GM23338 (cell line): ENCODE measurements at regions not wholly inside any gene's neighbourhood (a gene's known extent, or its start where the extent isn't known, plus 50 kb on each side); places are given as distances from the start of the nearest gene placed in this dataset.

Experiments used
- ATAC-seq: fragments of 200-7000 bp; cut with Tn5 transposase; 3 replicates; pipeline ENCODE4 v1.9.1; 2020
- DNase-seq: peaks from one replicate; pipeline ENCODE4 v3.0.0-alpha.2; 2015; ENCODE audit warnings: low spot score
- H2AFZ ChIP-seq: fragments of 200-600 bp; sonication (generic); 2 replicates; pipeline ENCODE4 v1.8.0; 2016; ENCODE audit warnings: antibody characterized with exemption, mild to moderate bottlenecking, moderate library complexity
- H3F3A ChIP-seq: fragments of 200-600 bp; sonication (generic); replicated peaks from 2 replicates; pipeline ENCODE4 v1.8.0; 2017; ENCODE audit warnings: antibody characterized with exemption, mixed run types, low read depth
- H3K27ac ChIP-seq: fragments of 200-600 bp; sonication (generic); 2 replicates; pipeline ENCODE4 v1.6.1; 2016; ENCODE audit warnings: low read depth
- H3K27me3 ChIP-seq: fragments of 200-600 bp; sonication (generic); 2 replicates; pipeline ENCODE4 v1.8.0; 2016; ENCODE audit warnings: mild to moderate bottlenecking, mixed run types, moderate library complexity; ENCODE audit not compliant: insufficient read depth
- H3K36me3 ChIP-seq: fragments of 200-600 bp; sonication (generic); 2 replicates; pipeline ENCODE4 v1.8.0; 2016; ENCODE audit warnings: mild to moderate bottlenecking; ENCODE audit not compliant: insufficient read depth
- H3K4me1 ChIP-seq: fragments of 200-600 bp; sonication (generic); 2 replicates; pipeline ENCODE4 v1.8.0; 2016; ENCODE audit warnings: mild to moderate bottlenecking, moderate library complexity; ENCODE audit not compliant: insufficient read depth
- H3K4me2 ChIP-seq: fragments of 200-600 bp; sonication (generic); 2 replicates; pipeline ENCODE4 v1.7.1; 2017; ENCODE audit warnings: mixed run types
- H3K4me3 ChIP-seq: fragments of 200-600 bp; sonication (generic); 2 replicates; pipeline ENCODE4 v1.6.1; 2016; ENCODE audit warnings: mixed run types
- H3K79me2 ChIP-seq: fragments of 200-600 bp; sonication (generic); replicated peaks from 2 replicates; pipeline ENCODE4 v1.8.0; 2017; ENCODE audit warnings: mild to moderate bottlenecking; ENCODE audit not compliant: insufficient read depth
- H3K9me2 ChIP-seq: fragments of 200-600 bp; sonication (generic); 2 replicates; pipeline ENCODE4 v1.8.0; 2017; ENCODE audit not compliant: insufficient read depth
- H4K20me1 ChIP-seq: fragments of 200-600 bp; sonication (generic); replicated peaks from 2 replicates; pipeline ENCODE4 v1.8.0; 2017; ENCODE audit warnings: mild to moderate bottlenecking; ENCODE audit not compliant: insufficient read depth
- H3K27ac Mint-ChIP-seq: 2 replicates; pipeline ENCODE4 v1.8.0; 2020; ENCODE audit warnings: inconsistent platforms, mild to moderate bottlenecking, moderate library complexity, mixed read lengths
- H3K27me3 Mint-ChIP-seq: 3 replicates; pipeline ENCODE4 v1.8.0; 2022; ENCODE audit warnings: low read depth, mild to moderate bottlenecking, moderate library complexity, mixed read lengths, inconsistent platforms; ENCODE audit not compliant: insufficient read depth, poor library complexity
- H3K36me3 Mint-ChIP-seq: 3 replicates; pipeline ENCODE4 v1.8.0; 2021; ENCODE audit warnings: low read depth, mild to moderate bottlenecking, inconsistent platforms, moderate library complexity, mixed read lengths
- H3K4me1 Mint-ChIP-seq: 3 replicates; pipeline ENCODE4 v1.8.0; 2020; ENCODE audit warnings: mild to moderate bottlenecking, inconsistent platforms, mixed read lengths
- H3K4me3 Mint-ChIP-seq: 3 replicates; pipeline ENCODE4 v1.8.0; 2021; ENCODE audit warnings: moderate library complexity, mild to moderate bottlenecking, inconsistent platforms, mixed read lengths
- H3K9me3 Mint-ChIP-seq: 3 replicates; pipeline ENCODE4 v1.8.0; 2020; ENCODE audit warnings: moderate library complexity, mild to moderate bottlenecking, inconsistent platforms, mixed read lengths
- CREB1 ChIP-seq: fragments of 250-450 bp; sonication (Bioruptor Pico); IDR thresholded peaks from 2 replicates; pipeline ENCODE4 v1.5.0; 2020; ENCODE audit warnings: low read depth, mild to moderate bottlenecking, moderate library complexity
- CTCF ChIP-seq, 2 experiments: fragments of 200-600 bp in 1 of 2; sonication (generic) in 1 of 2; conservative IDR thresholded peaks; 2 replicates each; pipeline versions ENCODE4 v1.5.1 to v1.6.1; 2016 to 2017; ENCODE audit warnings: antibody characterized with exemption in 2 of 2, low read depth in 2 of 2, mild to moderate bottlenecking in 2 of 2, moderate library complexity in 1 of 2
- ETS1 ChIP-seq: IDR thresholded peaks from 2 replicates; pipeline ENCODE4 v1.6.1; 2016; ENCODE audit warnings: antibody characterized with exemption
- EZH2 ChIP-seq: fragments of 200-600 bp; sonication (generic); IDR thresholded peaks from one replicate; pipeline ENCODE4 v1.8.0; 2017; ENCODE audit warnings: antibody characterized with exemption, mild to moderate bottlenecking, low read depth; ENCODE audit not compliant: unreplicated experiment
- EZH2phosphoT487 ChIP-seq: fragments of 200-600 bp; sonication (generic); IDR thresholded peaks from one replicate; pipeline ENCODE4 v1.8.1; 2018; ENCODE audit warnings: antibody characterized with exemption; ENCODE audit not compliant: unreplicated experiment
- JUNB ChIP-seq: IDR thresholded peaks from one replicate; pipeline ENCODE4 v1.6.1; 2016; ENCODE audit warnings: antibody characterized with exemption; ENCODE audit not compliant: unreplicated experiment
- NANOG ChIP-seq: IDR thresholded peaks from 2 replicates; pipeline ENCODE4 v1.6.1; 2016; ENCODE audit warnings: antibody characterized with exemption, borderline replicate concordance
- POLR2AphosphoS5 ChIP-seq: IDR thresholded peaks from 2 replicates; pipeline ENCODE4 v1.6.1; 2016; ENCODE audit warnings: antibody characterized with exemption, low read depth
- REST ChIP-seq: IDR thresholded peaks from one replicate; pipeline ENCODE4 v1.6.1; 2018; ENCODE audit warnings: antibody characterized with exemption; ENCODE audit not compliant: unreplicated experiment
- STAT1 ChIP-seq: IDR thresholded peaks from one replicate; pipeline ENCODE4 v1.6.1; 2016; ENCODE audit warnings: antibody characterized with exemption; ENCODE audit not compliant: unreplicated experiment
- ZNF114 ChIP-seq: fragments of 250-450 bp; sonication (Bioruptor Pico); IDR thresholded peaks from 2 replicates; pipeline ENCODE4 v1.5.0; 2020; ENCODE audit warnings: mild to moderate bottlenecking, moderate library complexity
- ZNF331 ChIP-seq: fragments of 250-450 bp; sonication (Bioruptor Pico); IDR thresholded peaks from 2 replicates; pipeline ENCODE4 v1.5.0; 2020; ENCODE audit warnings: low read depth, mild to moderate bottlenecking, moderate library complexity
- ZNF462 ChIP-seq: fragments of 250-450 bp; sonication (Bioruptor Pico); IDR thresholded peaks from 2 replicates; pipeline ENCODE4 v1.5.0; 2020; ENCODE audit warnings: mild to moderate bottlenecking, moderate library complexity

GRCh38 chr3:124299831-124300230 is 307.9 kb upstream of the ROPN1 start:
- H3K4me1 ChIP-seq: no peaks in the 10 kb centered on the region
- TF ChIP-seq ZNF114 (CRISPR knock-in tag) (no peak), ZNF462 (CRISPR knock-in tag) (no peak), EZH2phosphoT487 (no peak), CTCF (conservative IDR thresholded peaks at IDR 0.05; ENCODE audit: low read depth in 2 of 2) (no peak), ZNF331 (CRISPR knock-in tag) (no peak), JUNB (no peak), NANOG (no peak), CREB1 (CRISPR knock-in tag) (no peak), ETS1 (no peak), POLR2AphosphoS5 (no peak), STAT1 (no peak), EZH2 (no peak), REST (no peak)
- no peak overlapping the region for H2AFZ ChIP-seq
- H3K36me3 ChIP-seq: no peaks in the 10 kb centered on the region
- no peaks in the 10 kb centered on the region for H3F3A ChIP-seq
- no peak overlapping the region for H3K4me2 ChIP-seq
- no peak overlapping the region for H3K27ac Mint-ChIP-seq
- no peaks in the 10 kb centered on the region for H3K9me2 ChIP-seq
- no peaks in the 10 kb centered on the region for H3K79me2 ChIP-seq
- H3K27ac ChIP-seq: no peak overlapping the region
- H3K9me3 Mint-ChIP-seq: no peaks in the 10 kb centered on the region
- H4K20me1 ChIP-seq: no peaks in the 10 kb centered on the region
- ATAC-seq (no peak), DNase-seq (no peak)
- peaks cover 12% of the 10 kb centered on the region for H3K4me1 Mint-ChIP-seq
- H3K27me3 ChIP-seq: no peaks in the 10 kb centered on the region
- H3K4me3 Mint-ChIP-seq: no peak overlapping the region
- no peaks in the 10 kb centered on the region for H3K27me3 Mint-ChIP-seq
- no peak overlapping the region for H3K4me3 ChIP-seq
- no peaks in the 10 kb centered on the region for H3K36me3 Mint-ChIP-seq
